IMR-90 (cell line): ENCODE measurements at regions not wholly inside any gene's neighbourhood (a gene's known extent, or its start where the extent isn't known, plus 50 kb on each side); places are given as distances from the start of the nearest gene placed in this dataset.

Experiments used
- ATAC-seq: fragments of 200-7000 bp; cut with Tn5 transposase; 2 replicates; pipeline ENCODE4 v1.9.1; 2020; ENCODE audit warnings: low read depth, mild to moderate bottlenecking, moderate library complexity
- BruUV-seq: library from RNA; stranded (reverse); fragments of 400-500 nt; replicated peaks from 2 replicates; lab custom pipeline; 2021; lab: Mats Ljungman, UMichigan
- CTCF ChIA-PET: fragments of 300-600 bp; formaldehyde crosslinking; extraction: SDS; loops from one replicate; lab custom pipeline; 2021; ENCODE audit warnings: antibody characterized with exemption; lab: Yijun Ruan, JAX
- POLR2A ChIA-PET: fragments of 300-600 bp; sonication (Branson Sonifier 250); formaldehyde crosslinking; loops from one replicate; lab custom pipeline; 2022; ENCODE audit warnings: antibody characterized with exemption; ENCODE audit not compliant: unreplicated experiment; lab: Charles Lee
- DNase-seq: peaks from one replicate; pipeline ENCODE4 v3.0.0; 2013
- H2AFZ ChIP-seq: replicated peaks from 2 replicates; pipeline ENCODE3; 2013; ENCODE audit warnings: low read length, mild to moderate bottlenecking; ENCODE audit not compliant: poor library complexity
- H2AK5ac ChIP-seq: 2 replicates; pipeline ENCODE4 v1.6.1; 2013; ENCODE audit warnings: low read depth, low read length, inconsistent platforms
- H2AK9ac ChIP-seq: replicated peaks from 2 replicates; pipeline ENCODE3; 2013; ENCODE audit warnings: mild to moderate bottlenecking, low read depth, low read length, moderate library complexity; ENCODE audit not compliant: poor library complexity
- H2BK120ac ChIP-seq: 2 replicates; pipeline ENCODE4 v1.6.1; 2013; ENCODE audit warnings: low read depth, low read length, inconsistent platforms
- H2BK15ac ChIP-seq: 3 replicates; pipeline ENCODE4 v1.6.1; 2013; ENCODE audit warnings: low read depth, low read length, inconsistent platforms
- H2BK20ac ChIP-seq: 2 replicates; pipeline ENCODE4 v1.6.1; 2013; ENCODE audit warnings: low read depth, mild to moderate bottlenecking, inconsistent platforms, low read length, moderate library complexity
- H2BK5ac ChIP-seq: 2 replicates; pipeline ENCODE4 v1.6.1; 2013; ENCODE audit warnings: mild to moderate bottlenecking, low read depth, low read length, inconsistent platforms; ENCODE audit not compliant: poor library complexity, severe bottlenecking
- H3K14ac ChIP-seq: replicated peaks from 2 replicates; pipeline ENCODE4 v1.6.1; 2013; ENCODE audit warnings: low read depth, low read length, inconsistent platforms
- H3K18ac ChIP-seq: 2 replicates; pipeline ENCODE4 v1.6.1; 2013; ENCODE audit warnings: low read depth, low read length, control low read depth
- H3K23ac ChIP-seq: 2 replicates; pipeline ENCODE4 v1.6.1; 2013; ENCODE audit warnings: low read depth, low read length, inconsistent platforms
- H3K27ac ChIP-seq: 2 replicates; pipeline ENCODE4 v1.5.1; 2013; ENCODE audit warnings: mild to moderate bottlenecking, control low read depth, low read length; ENCODE audit not compliant: insufficient read depth
- H3K27me3 ChIP-seq: 2 replicates; pipeline ENCODE4 v1.6.1; 2013; ENCODE audit warnings: low read length; ENCODE audit not compliant: control insufficient read depth, insufficient read depth
- H3K36me3 ChIP-seq: 2 replicates; pipeline ENCODE4 v1.6.1; 2013; ENCODE audit warnings: low read length, mixed read lengths; ENCODE audit not compliant: control insufficient read depth, insufficient read depth
- H3K4ac ChIP-seq: 2 replicates; pipeline ENCODE4 v1.6.1; 2013; ENCODE audit warnings: low read depth, low read length, inconsistent platforms
- H3K4me1 ChIP-seq: 2 replicates; pipeline ENCODE4 v1.6.1; 2013; ENCODE audit warnings: low read length, mixed read lengths; ENCODE audit not compliant: control insufficient read depth, insufficient read depth
- H3K4me2 ChIP-seq: 2 replicates; pipeline ENCODE4 v1.6.1; 2013; ENCODE audit warnings: low read depth, mild to moderate bottlenecking, control low read depth, low read length, moderate library complexity
- H3K4me3 ChIP-seq: 2 replicates; pipeline ENCODE4 v1.5.1; 2013; ENCODE audit warnings: low read depth, mild to moderate bottlenecking, control low read depth, low read length, moderate library complexity; ENCODE audit not compliant: insufficient read depth
- H3K56ac ChIP-seq: 2 replicates; pipeline ENCODE4 v1.6.1; 2013; ENCODE audit warnings: low read length, inconsistent platforms; ENCODE audit not compliant: insufficient read depth; ENCODE audit errors: extremely low read depth
- H3K79me1 ChIP-seq, 2 experiments: 2 replicates each; pipeline ENCODE4 v1.6.1; 2013; ENCODE audit warnings: low read length in 2 of 2, inconsistent platforms in 1 of 2, low read depth in 1 of 2
- H3K9ac ChIP-seq: 2 replicates; pipeline ENCODE4 v1.6.1; 2013; ENCODE audit warnings: low read depth, low read length, control low read depth
- H3K9me1 ChIP-seq: 2 replicates; pipeline ENCODE4 v1.6.1; 2013; ENCODE audit warnings: low read length, inconsistent platforms; ENCODE audit not compliant: insufficient read depth
- H3K9me3 ChIP-seq: 2 replicates; pipeline ENCODE4 v1.6.1; 2013; ENCODE audit warnings: low read length; ENCODE audit not compliant: control insufficient read depth, insufficient read depth
- H4K20me1 ChIP-seq: 2 replicates; pipeline ENCODE4 v1.6.1; 2013; ENCODE audit warnings: low read length, inconsistent platforms; ENCODE audit not compliant: insufficient read depth
- H4K5ac ChIP-seq: 2 replicates; pipeline ENCODE4 v1.6.1; 2013; ENCODE audit warnings: mild to moderate bottlenecking, low read depth, low read length, control low read depth
- H4K8ac ChIP-seq, 2 experiments: 2 replicates each; pipeline ENCODE4 v1.6.1; 2013; ENCODE audit warnings: low read depth in 2 of 2, low read length in 2 of 2, control low read depth in 1 of 2, inconsistent platforms in 1 of 2
- H4K91ac ChIP-seq: 2 replicates; pipeline ENCODE4 v1.6.1; 2013; ENCODE audit warnings: low read depth, low read length, inconsistent platforms; ENCODE audit not compliant: insufficient read depth
- CTCF ChIP-seq: conservative IDR thresholded peaks from 2 replicates; pipeline ENCODE4 v1.5.1; 2012; ENCODE audit warnings: mild to moderate bottlenecking, low read depth, low read length, improper control_type of control experiment
- MAFK ChIP-seq: IDR thresholded peaks from 2 replicates; pipeline ENCODE4 v1.6.1; 2012; ENCODE audit warnings: low read depth, low read length, improper control_type of control experiment
- RCOR1 ChIP-seq: IDR thresholded peaks from 2 replicates; pipeline ENCODE4 v1.6.1; 2012; ENCODE audit warnings: mild to moderate bottlenecking, low read length, improper control_type of control experiment; ENCODE audit not compliant: insufficient replicate concordance
- RFX5 ChIP-seq: IDR thresholded peaks from 2 replicates; pipeline ENCODE4 v1.8.0; 2012; ENCODE audit warnings: low read depth, mild to moderate bottlenecking, low read length, moderate library complexity
- WGBS, 2 experiments: methylation state at CpG; one replicate each; pipeline versions ENCODE4 v1.1.5 to v1.1.7; 2013; ENCODE audit warnings: missing lambda C conversion rate in 2 of 2; ENCODE audit not compliant: insufficient read length in 1 of 2; ENCODE audit errors: extremely low coverage in 2 of 2; 5-methylcytosine and 5-hydroxymethylcytosine counted together
- dilution Hi-C: fragments of 300-500 bp; cut with HindIII; formaldehyde crosslinking; loops from one replicate; pipeline ENCODE4 v1.14.3; 2018; ENCODE audit warnings: low sequenced_read_pairs; ENCODE audit not compliant: unreplicated experiment
- in situ Hi-C: fragments of 300-500 bp; cut with MboI; formaldehyde crosslinking; loops from 3 replicates; pipeline ENCODE4 v1.14.3; 2019; ENCODE audit warnings: low sequenced_read_pairs, inconsistent platforms, mixed read lengths
- intact Hi-C: fragments of 100-400 bp; cut with micrococcal nuclease; formaldehyde crosslinking; loops from 2 replicates; pipeline ENCODE4 v1.10.0; 2022

GRCh38 chr13:78096221-78096620, 177.6 kb upstream of the EDNRB start:
- BruUV-seq = no TSS peak
- no peak overlapping the region for H2AFZ ChIP-seq
- dilution Hi-C loops = no loop called here
- no peaks in the 10 kb centered on the region for H3K9me3 ChIP-seq
- no peak overlapping the region for H3K14ac ChIP-seq
- no peak overlapping the region for H3K4me2 ChIP-seq
- no peaks in the 10 kb centered on the region for H3K27me3 ChIP-seq
- no CpG with 5 or more reads among the region's 1 CpG for WGBS, 2 experiments
- H3K18ac ChIP-seq = no peak overlapping the region
- H3K56ac ChIP-seq = no peak overlapping the region
- DNase-seq (no peak), ATAC-seq (no peak)
- intact Hi-C loops = no loop called here
- no peak overlapping the region for H2BK5ac ChIP-seq
- no peaks in the 10 kb centered on the region for H3K79me1 ChIP-seq
- H3K4me1 ChIP-seq = no peaks in the 10 kb centered on the region
- no peaks in the 10 kb centered on the region for H3K9me1 ChIP-seq
- no peak overlapping the region for H3K27ac ChIP-seq
- in situ Hi-C loops = no loop called here
- no peak overlapping the region for H2BK15ac ChIP-seq
- H3K4ac ChIP-seq = no peak overlapping the region
- H4K5ac ChIP-seq = no peak overlapping the region
- ChIA-PET CTCF (no interaction called here), POLR2A (no interaction called here)
- H3K9ac ChIP-seq = no peak overlapping the region
- H4K20me1 ChIP-seq = no peaks in the 10 kb centered on the region
- H2BK20ac ChIP-seq = no peak overlapping the region
- H4K91ac ChIP-seq = no peak overlapping the region
- no peak overlapping the region for H3K23ac ChIP-seq
- no peak for TF ChIP-seq MAFK
- no peak for TF ChIP-seq RCOR1
- TF ChIP-seq RFX5 = no peak
- no peak for TF ChIP-seq CTCF
- no peaks in the 10 kb centered on the region for H3K36me3 ChIP-seq
- no peak overlapping the region for H2AK5ac ChIP-seq
- no peak overlapping the region for H3K4me3 ChIP-seq
- no peak overlapping the region for H4K8ac ChIP-seq
- no peak overlapping the region for H2AK9ac ChIP-seq
- no peak overlapping the region for H2BK120ac ChIP-seq
